ENCODE measurements at regions not wholly inside any gene's neighbourhood (a gene's known extent, or its start where the extent isn't known, plus 50 kb on each side); places are given as distances from the start of the nearest gene placed in this dataset.
A peak's percentile ranks its signal among the peaks of the same experiment; 100 is the strongest.
"Not testable (repeated sequence)": the region's sequence is repeated elsewhere in the genome, so short reads cannot be mapped to it uniquely, and the experiment has no call there.

DNA sequence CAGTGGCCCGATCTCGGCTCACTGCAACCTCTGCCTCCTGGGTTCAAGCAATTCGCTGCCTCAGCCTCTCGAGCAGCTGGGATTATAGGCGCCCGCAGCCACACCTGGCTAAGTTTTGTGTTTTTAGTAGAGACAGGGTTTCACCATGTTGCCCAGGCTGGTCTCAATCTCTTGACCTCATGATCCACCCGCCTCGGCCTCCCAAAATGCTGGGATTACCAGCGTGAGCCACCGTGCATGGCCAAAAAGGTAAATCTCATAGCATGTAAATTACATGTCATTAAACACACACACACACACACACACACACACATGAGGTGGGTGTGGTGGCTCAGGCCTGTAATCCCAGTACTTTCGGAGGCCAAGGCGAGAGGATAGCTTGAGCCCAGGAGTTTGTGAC, 53.7 kb upstream of the SEPTIN5 start:
- DNase-seq (ENCODE audit: low spot score) = not testable (repeated sequence)
- peak; percentile 58 for FAIRE-seq

- no peak for FAIRE-seq
- DNase-seq (ENCODE audit: low spot score) = no peak
These were observed 53.1 kb upstream of the SEPTIN5 start for GRCh38 chr22:19661156-19661555.

- FAIRE-seq; DNase-seq (ENCODE audit: low spot score): not testable (repeated sequence)
These were observed 52.1 kb upstream of the SEPTIN5 start for GRCh38 chr22:19662049-19662684.

DNA sequence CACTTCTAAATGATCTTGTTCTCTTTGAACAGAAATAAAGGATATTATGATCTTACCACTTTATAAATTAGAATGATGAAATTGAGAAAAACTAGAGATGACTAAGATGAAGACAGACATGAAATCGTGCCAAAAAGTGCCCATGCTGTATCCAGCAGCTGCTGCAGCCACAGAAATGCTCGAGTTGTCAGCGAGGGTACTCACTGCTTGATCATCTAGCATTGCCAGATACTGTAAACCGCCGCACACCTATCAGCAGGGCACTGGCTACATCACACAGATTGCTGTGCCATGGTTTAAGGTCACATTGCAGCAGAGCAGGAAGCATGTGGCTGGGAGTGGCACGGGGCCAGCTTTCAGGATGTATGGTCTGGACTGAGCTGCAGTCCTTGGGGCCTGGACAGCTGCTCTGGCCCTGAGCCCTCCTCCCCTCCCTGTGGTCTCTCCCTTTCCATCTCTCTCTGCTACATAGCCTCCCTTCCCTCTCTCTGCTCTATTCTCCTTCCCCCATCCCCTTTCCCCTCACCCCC, 51.0 kb upstream of the SEPTIN5 start:
- FAIRE-seq (peak; percentile 97), DNase-seq (ENCODE audit: low spot score) (peak; percentile 69)

DNA sequence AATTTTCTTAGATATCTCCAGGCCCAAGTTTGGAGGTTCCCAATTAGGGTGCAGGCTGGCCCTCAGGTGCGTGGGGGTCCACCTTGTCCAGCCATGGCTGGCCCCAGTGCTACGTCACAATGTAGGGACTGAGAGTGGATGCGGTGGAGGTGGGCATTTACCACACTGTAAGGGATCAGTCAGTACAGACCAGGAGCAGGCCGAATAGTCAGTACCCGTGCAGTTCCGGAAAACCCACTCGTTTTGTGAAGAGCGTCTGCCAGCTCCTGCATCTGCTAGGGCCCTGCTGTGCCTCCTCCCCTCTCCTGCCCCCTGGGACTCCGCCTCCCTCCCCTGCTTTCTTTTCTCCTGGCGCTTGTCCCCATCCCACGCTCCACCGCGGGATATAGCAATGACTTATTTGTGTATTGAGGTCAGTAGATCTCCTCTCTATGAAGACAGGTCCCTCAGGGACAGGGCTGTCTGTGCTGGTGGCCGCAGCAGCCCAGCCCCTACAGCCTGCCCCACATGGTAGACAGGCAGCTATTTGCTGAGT, 50.4 kb upstream of the SEPTIN5 start:
- FAIRE-seq = peak; percentile 96

DNA sequence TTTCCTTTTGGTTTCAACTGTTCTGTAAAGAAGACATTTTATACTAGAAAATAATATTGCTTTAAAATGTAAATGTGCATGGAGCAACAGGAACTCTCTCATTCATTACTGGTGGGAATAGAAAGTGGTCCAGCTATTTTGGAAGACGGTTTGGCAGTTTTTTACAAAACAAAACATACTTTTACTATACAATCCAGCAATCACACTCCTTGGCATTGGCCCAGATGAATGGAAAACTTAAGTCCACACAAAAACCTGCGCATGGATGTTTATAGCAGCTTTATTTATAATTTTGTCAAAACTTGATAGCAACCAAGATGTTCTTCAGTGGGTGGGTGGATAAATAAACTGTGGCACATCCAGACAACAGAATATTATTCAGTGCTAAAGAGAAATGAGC, 49.9 kb upstream of the SEPTIN5 start:
- no peak for FAIRE-seq
- DNase-seq (ENCODE audit: low spot score) = no peak

More for the DNA sequence above, 50.4 kb upstream of the SEPTIN5 start:
- DNase-seq (ENCODE audit: low spot score) = peak; percentile 72

Data from urothelium cell line (cell line).